HUES64 (cell line): ENCODE measurements at regions not wholly inside any gene's neighbourhood (a gene's known extent, or its start where the extent isn't known, plus 50 kb on each side); places are given as distances from the start of the nearest gene placed in this dataset.

Experiments
- H3K27ac ChIP-seq: 2 replicates; pipeline ENCODE4 v1.7.0; 2013; ENCODE audit warnings: low read depth, low read length, inconsistent platforms
- H3K27me3 ChIP-seq: 2 replicates; pipeline ENCODE4 v1.6.1; 2013; ENCODE audit warnings: mild to moderate bottlenecking, low read length; ENCODE audit not compliant: insufficient read depth
- H3K36me3 ChIP-seq: 2 replicates; pipeline ENCODE4 v1.6.1; 2013; ENCODE audit warnings: mild to moderate bottlenecking, low read length; ENCODE audit not compliant: insufficient read depth
- H3K4me1 ChIP-seq: 2 replicates; pipeline ENCODE4 v1.6.1; 2013; ENCODE audit warnings: mild to moderate bottlenecking, low read length, moderate library complexity; ENCODE audit not compliant: insufficient read depth
- H3K4me3 ChIP-seq: 2 replicates; pipeline ENCODE4 v1.5.1; 2013; ENCODE audit warnings: mild to moderate bottlenecking, low read length, moderate library complexity
- H3K9ac ChIP-seq: 2 replicates; pipeline ENCODE4 v1.6.1; 2013; ENCODE audit warnings: mild to moderate bottlenecking, low read depth, low read length
- H3K9me3 ChIP-seq: 2 replicates; pipeline ENCODE4 v1.6.1; 2013; ENCODE audit warnings: low read depth, low read length; ENCODE audit not compliant: insufficient read depth
- WGBS: fragments of 150-250, 120-280 bp; methylation state at CpG from one replicate; pipeline ENCODE4 v1.1.7; 2013; ENCODE audit warnings: missing lambda C conversion rate; 5-methylcytosine and 5-hydroxymethylcytosine counted together

GRCh38 chr12:132413931-132414588 lies 75.9 kb upstream of the FBRSL1 start:
- no peaks in the 10 kb centered on the region for H3K36me3 ChIP-seq
- no peak overlapping the region for H3K9ac ChIP-seq
- H3K9me3 ChIP-seq, result peaks cover 4% of the 10 kb centered on the region; the same call in 1 of the 2 replicates
- peaks cover 32% of the 10 kb centered on the region for H3K27me3 ChIP-seq
- H3K4me3 ChIP-seq, result no peak overlapping the region
- H3K27ac ChIP-seq, result no peak overlapping the region
- 54% methylated on average over 36 of the region's 36 CpGs for WGBS
- H3K4me1 ChIP-seq, result no peaks in the 10 kb centered on the region

- no peak overlapping the region for H3K4me3 ChIP-seq
- H3K4me1 ChIP-seq, result no peaks in the 10 kb centered on the region
- no peak overlapping the region for H3K9ac ChIP-seq
- no peaks in the 10 kb centered on the region for H3K36me3 ChIP-seq
- WGBS, result 81% methylated on average over 6 of the region's 7 CpGs
- H3K9me3 ChIP-seq, result peaks cover 13% of the 10 kb centered on the region; the same call in 1 of the 2 replicates
- H3K27ac ChIP-seq, result no peak overlapping the region
- peaks cover 13% of the 10 kb centered on the region for H3K27me3 ChIP-seq
Observed at GRCh38 chr12:132411457-132411856, 78.5 kb upstream of the FBRSL1 start.

GRCh38 chr12:132410849-132411248 lies 79.1 kb upstream of the FBRSL1 start:
- Histone ChIP-seq H3K27ac (no peak overlapping the region), H3K4me1 (no peaks in the 10 kb centered on the region), H3K9ac (no peak overlapping the region), H3K36me3 (no peaks in the 10 kb centered on the region), H3K4me3 (no peak overlapping the region), H3K9me3 (peaks cover 13% of the 10 kb centered on the region; the same call in 1 of the 2 replicates), H3K27me3 (peaks cover 8% of the 10 kb centered on the region; the same call in 1 of the 2 replicates)
- WGBS, result 89% methylated on average over 14 of the region's 14 CpGs

- H3K4me3 ChIP-seq, result no peak overlapping the region
- no peaks in the 10 kb centered on the region for H3K36me3 ChIP-seq
- H3K4me1 ChIP-seq, result no peaks in the 10 kb centered on the region
- peaks cover 13% of the 10 kb centered on the region; the same call in 1 of the 2 replicates for H3K9me3 ChIP-seq
- H3K27me3 ChIP-seq, result peaks cover 7% of the 10 kb centered on the region; the same call in 1 of the 2 replicates
- no peak overlapping the region for H3K27ac ChIP-seq
- 84% methylated on average over 18 of the region's 18 CpGs for WGBS
- H3K9ac ChIP-seq, result no peak overlapping the region
Observed at GRCh38 chr12:132410296-132410625, 79.7 kb upstream of the FBRSL1 start.

GRCh38 chr12:132409495-132410295 lies 80.3 kb upstream of the FBRSL1 start:
- peaks cover 5% of the 10 kb centered on the region; the same call in 1 of the 2 replicates for H3K27me3 ChIP-seq
- peaks cover 13% of the 10 kb centered on the region; the same call in 1 of the 2 replicates for H3K9me3 ChIP-seq
- WGBS, result 89% methylated on average over 42 of the region's 42 CpGs
- H3K27ac ChIP-seq, result no peak overlapping the region
- no peaks in the 10 kb centered on the region for H3K4me1 ChIP-seq
- H3K9ac ChIP-seq, result no peak overlapping the region
- H3K4me3 ChIP-seq, result no peak overlapping the region
- no peaks in the 10 kb centered on the region for H3K36me3 ChIP-seq

- no peaks in the 10 kb centered on the region for H3K4me1 ChIP-seq
- H3K9ac ChIP-seq, result no peak overlapping the region
- H3K27ac ChIP-seq, result no peak overlapping the region
- WGBS, result 81% methylated on average over 33 of the region's 33 CpGs
- no peaks in the 10 kb centered on the region; the same call in 1 of the 2 replicates for H3K27me3 ChIP-seq
- H3K4me3 ChIP-seq, result no peak overlapping the region
- peaks cover 18% of the 10 kb centered on the region; the same call in 1 of the 2 replicates for H3K9me3 ChIP-seq
- no peaks in the 10 kb centered on the region for H3K36me3 ChIP-seq
Observed at GRCh38 chr12:132408626-132409494, 79.5 kb upstream of the GALNT9 start.

GRCh38 chr12:132407992-132408391 lies 78.6 kb upstream of the GALNT9 start:
- H3K27me3 ChIP-seq, result no peaks in the 10 kb centered on the region; the same call in 1 of the 2 replicates
- no peaks in the 10 kb centered on the region for H3K4me1 ChIP-seq
- H3K27ac ChIP-seq, result no peak overlapping the region
- no peak overlapping the region for H3K4me3 ChIP-seq
- H3K9ac ChIP-seq, result no peak overlapping the region
- 84% methylated on average over 10 of the region's 10 CpGs for WGBS
- H3K9me3 ChIP-seq, result peaks cover 18% of the 10 kb centered on the region; the same call in 1 of the 2 replicates
- H3K36me3 ChIP-seq, result no peaks in the 10 kb centered on the region

- Histone ChIP-seq H3K27me3 (no peaks in the 10 kb centered on the region; the same call in 1 of the 2 replicates), H3K9ac (no peak overlapping the region), H3K9me3 (peaks cover 19% of the 10 kb centered on the region; the same call in 1 of the 2 replicates), H3K27ac (no peak overlapping the region), H3K36me3 (no peaks in the 10 kb centered on the region), H3K4me3 (no peak overlapping the region), H3K4me1 (no peaks in the 10 kb centered on the region)
- WGBS, result 88% methylated on average over 32 of the region's 32 CpGs
Observed at GRCh38 chr12:132407451-132407961, 78.1 kb upstream of the GALNT9 start.

- peaks cover 22% of the 10 kb centered on the region; the same call in 1 of the 2 replicates for H3K9me3 ChIP-seq
- H3K36me3 ChIP-seq, result no peaks in the 10 kb centered on the region
- whole genome bisulfite sequencing, result 87% methylated on average over 67 of the region's 67 CpGs
- no peak overlapping the region for H3K9ac ChIP-seq
- no peak overlapping the region for H3K27ac ChIP-seq
- H3K4me1 ChIP-seq, result no peaks in the 10 kb centered on the region
- no peak overlapping the region for H3K4me3 ChIP-seq
- H3K27me3 ChIP-seq, result no peaks in the 10 kb centered on the region; the same call in 1 of the 2 replicates
Observed at GRCh38 chr12:132406493-132407450, 77.4 kb upstream of the GALNT9 start.
